H1 (cell line): ENCODE measurements at regions not wholly inside any gene's neighbourhood (a gene's known extent, or its start where the extent isn't known, plus 50 kb on each side); places are given as distances from the start of the nearest gene placed in this dataset.

ENCODE experiments used
- ASH2L ChIP-seq: fragments of 200-600, 300-600 bp; sonication (generic); IDR thresholded peaks from one replicate; pipeline ENCODE4 v1.7.1; 2017; ENCODE audit warnings: low read length
- EGR1 ChIP-seq: IDR thresholded peaks from 2 replicates; pipeline ENCODE4 v1.6.1; 2011; ENCODE audit warnings: low read depth, low read length, borderline replicate concordance
- HDAC2 ChIP-seq, 2 experiments: fragments of 300-600 bp in 1 of 2; sonication (generic) in 1 of 2; IDR thresholded peaks; 2 replicates each; pipeline ENCODE4 v1.6.1; 2011 to 2012; ENCODE audit warnings: low read depth in 2 of 2, low read length in 2 of 2, mild to moderate bottlenecking in 2 of 2, moderate library complexity in 2 of 2, borderline replicate concordance in 1 of 2, inconsistent platforms in 1 of 2
- KDM5A ChIP-seq: fragments of 200-600 bp; IDR thresholded peaks from 2 replicates; pipeline ENCODE4 v1.7.1; 2012; ENCODE audit warnings: mild to moderate bottlenecking, low read length, inconsistent platforms, mixed read lengths
- POLR2A ChIP-seq, 2 experiments: IDR thresholded peaks; 1 replicate in 1 of 2; 2 replicates in 1 of 2; pipeline ENCODE4 v1.6.1; 2011; ENCODE audit warnings: low read depth in 2 of 2, low read length in 2 of 2, mild to moderate bottlenecking in 2 of 2; ENCODE audit errors: control extremely low read depth in 1 of 2
- RBBP5 ChIP-seq: IDR thresholded peaks from 2 replicates; pipeline ENCODE4 v1.7.1; 2012; ENCODE audit warnings: low read depth, mild to moderate bottlenecking, inconsistent platforms, low read length, moderate library complexity, borderline replicate concordance
- RFX5 ChIP-seq: IDR thresholded peaks from 2 replicates; pipeline ENCODE4 v1.6.1; 2011; ENCODE audit warnings: low read depth, low read length, improper control_type of control experiment, borderline replicate concordance
- SP1 ChIP-seq: IDR thresholded peaks from 2 replicates; pipeline ENCODE4 v1.6.1; 2011; ENCODE audit warnings: low read depth, low read length
- TCF12 ChIP-seq: IDR thresholded peaks from 2 replicates; pipeline ENCODE4 v1.6.1; 2011; ENCODE audit warnings: low read depth, mild to moderate bottlenecking, low read length
- ZNF274 ChIP-seq: IDR thresholded peaks from 2 replicates; pipeline ENCODE4 v1.7.0; 2012; ENCODE audit warnings: low read length, borderline replicate concordance; ENCODE audit errors: extremely low read depth
- TF ChIP-seq, protein P1 (sequence below), 3 experiments: IDR thresholded peaks; 1 replicate in 2 of 3; 2 replicates in 1 of 3; pipeline versions ENCODE4 v1.5.1 to v1.6.1; 2011; ENCODE audit warnings: low read length in 3 of 3, mild to moderate bottlenecking in 3 of 3, inconsistent platforms in 2 of 3, low read depth in 1 of 3, moderate library complexity in 1 of 3; ENCODE audit not compliant: insufficient read depth in 1 of 3; ENCODE audit errors: control extremely low read depth in 1 of 3

DNA sequence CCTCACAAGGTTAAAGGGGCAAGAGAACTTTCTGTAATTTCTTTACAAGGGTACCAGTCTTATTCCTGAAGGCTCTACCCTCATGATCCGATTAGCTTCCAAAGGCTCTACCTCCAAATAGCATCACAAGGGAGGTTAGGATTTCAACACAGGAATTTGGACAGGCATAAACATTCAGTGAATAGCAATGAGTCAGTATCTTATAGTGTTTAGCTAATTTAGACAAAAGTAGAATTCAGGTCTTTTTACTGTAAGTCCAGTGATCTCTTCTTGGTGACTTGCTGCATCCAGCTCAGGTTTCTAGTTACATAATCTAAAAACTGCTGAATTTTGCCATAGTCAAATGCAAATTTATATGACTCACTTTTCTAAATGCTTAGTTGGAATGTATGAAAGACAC is 1995.6 kb upstream of the RAG2 start:
- TF ChIP-seq, protein P1, sequence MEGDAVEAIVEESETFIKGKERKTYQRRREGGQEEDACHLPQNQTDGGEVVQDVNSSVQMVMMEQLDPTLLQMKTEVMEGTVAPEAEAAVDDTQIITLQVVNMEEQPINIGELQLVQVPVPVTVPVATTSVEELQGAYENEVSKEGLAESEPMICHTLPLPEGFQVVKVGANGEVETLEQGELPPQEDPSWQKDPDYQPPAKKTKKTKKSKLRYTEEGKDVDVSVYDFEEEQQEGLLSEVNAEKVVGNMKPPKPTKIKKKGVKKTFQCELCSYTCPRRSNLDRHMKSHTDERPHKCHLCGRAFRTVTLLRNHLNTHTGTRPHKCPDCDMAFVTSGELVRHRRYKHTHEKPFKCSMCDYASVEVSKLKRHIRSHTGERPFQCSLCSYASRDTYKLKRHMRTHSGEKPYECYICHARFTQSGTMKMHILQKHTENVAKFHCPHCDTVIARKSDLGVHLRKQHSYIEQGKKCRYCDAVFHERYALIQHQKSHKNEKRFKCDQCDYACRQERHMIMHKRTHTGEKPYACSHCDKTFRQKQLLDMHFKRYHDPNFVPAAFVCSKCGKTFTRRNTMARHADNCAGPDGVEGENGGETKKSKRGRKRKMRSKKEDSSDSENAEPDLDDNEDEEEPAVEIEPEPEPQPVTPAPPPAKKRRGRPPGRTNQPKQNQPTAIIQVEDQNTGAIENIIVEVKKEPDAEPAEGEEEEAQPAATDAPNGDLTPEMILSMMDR (IDR thresholded peaks at IDR 0.05; ENCODE audit: control extremely low read depth in 1 of 3, insufficient read depth in 1 of 3, low read depth in 1 of 3, low read length in 3 of 3): no peak
- no peak for TF ChIP-seq SP1
- TF ChIP-seq POLR2A (IDR thresholded peaks at IDR 0.05; ENCODE audit: control extremely low read depth in 1 of 2, low read depth in 2 of 2, low read length in 2 of 2): no peak
- no peak for TF ChIP-seq RFX5
- no peak for TF ChIP-seq TCF12
- no peak for TF ChIP-seq ZNF274
- no peak for TF ChIP-seq RBBP5
- no peak for TF ChIP-seq KDM5A
- TF ChIP-seq HDAC2 (IDR thresholded peaks at IDR 0.05; ENCODE audit: borderline replicate concordance in 1 of 2, low read depth in 2 of 2, low read length in 2 of 2): no peak
- TF ChIP-seq ASH2L: no peak
- no peak for TF ChIP-seq EGR1
